NCI-H510A treated with DMSO at 0.1 percent for 48 hours (cell line): ENCODE measurements at regions not wholly inside any gene's neighbourhood (a gene's known extent, or its start where the extent isn't known, plus 50 kb on each side); places are given as distances from the start of the nearest gene placed in this dataset.
A peak's percentile ranks its signal among the peaks of the same experiment; 100 is the strongest.
"Not testable (repeated sequence)": the region's sequence is repeated elsewhere in the genome, so short reads cannot be mapped to it uniquely, and the experiment has no call there.

Source experiments
- DNase-seq: peaks from one replicate; lab custom pipeline; 2025; lab: John Stamatoyannopoulos, UW

DNA sequence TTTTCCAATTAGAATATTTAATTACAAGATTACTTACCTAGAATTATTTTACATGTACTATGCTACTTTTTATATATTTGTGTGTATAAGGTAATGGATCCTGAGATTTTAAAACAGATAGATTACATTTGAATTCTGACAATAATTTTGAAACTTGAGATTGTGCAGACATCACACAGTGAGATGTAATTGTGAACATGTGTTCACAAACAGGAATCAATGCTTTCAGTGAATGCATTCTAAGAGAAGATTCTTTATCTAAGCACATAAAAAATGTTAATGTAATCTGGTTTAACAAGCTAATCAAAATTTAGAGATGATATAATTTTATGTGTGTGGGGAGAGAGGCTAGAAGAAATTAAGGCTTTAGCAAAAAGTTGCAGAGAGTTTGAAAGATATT, 1925.5 kb downstream of the ARAP2 start:
- DNase-seq, result no peak

DNA sequence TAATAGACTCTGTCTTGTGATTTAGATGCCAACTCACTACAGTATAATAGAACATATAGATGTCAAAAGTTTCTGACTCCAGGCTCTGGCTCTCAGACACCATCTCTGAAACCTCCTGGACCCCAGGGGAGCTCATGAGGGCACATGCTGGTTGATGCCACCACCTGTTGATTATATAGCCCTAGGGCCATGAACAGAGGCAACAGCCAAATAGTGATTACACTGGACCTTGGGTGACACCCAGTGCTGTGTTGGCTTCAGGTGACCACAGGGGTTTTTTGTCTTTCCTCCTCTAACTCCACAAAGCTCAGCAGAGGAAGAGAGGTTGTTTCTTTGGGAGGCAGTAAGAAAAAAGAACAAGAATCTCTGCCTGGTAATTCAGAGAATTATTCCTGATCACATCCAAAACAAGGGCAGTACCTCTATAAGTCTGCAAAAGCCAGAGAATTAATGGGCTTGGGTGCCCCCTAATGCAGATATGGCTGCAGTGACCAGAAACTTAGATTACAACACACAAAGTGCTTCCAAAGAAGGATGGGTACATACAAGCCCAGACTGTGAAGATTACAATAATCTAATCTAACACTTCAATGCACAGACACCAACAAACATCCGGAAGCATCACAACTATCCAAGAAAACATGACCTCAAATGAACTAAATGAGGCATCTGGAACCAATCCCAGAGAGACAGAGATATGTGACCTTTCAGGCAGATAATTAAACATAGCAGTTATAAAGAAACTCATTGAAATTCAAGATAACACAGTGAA, 1920.6 kb downstream of the ARAP2 start:
- no peak for DNase-seq

DNA sequence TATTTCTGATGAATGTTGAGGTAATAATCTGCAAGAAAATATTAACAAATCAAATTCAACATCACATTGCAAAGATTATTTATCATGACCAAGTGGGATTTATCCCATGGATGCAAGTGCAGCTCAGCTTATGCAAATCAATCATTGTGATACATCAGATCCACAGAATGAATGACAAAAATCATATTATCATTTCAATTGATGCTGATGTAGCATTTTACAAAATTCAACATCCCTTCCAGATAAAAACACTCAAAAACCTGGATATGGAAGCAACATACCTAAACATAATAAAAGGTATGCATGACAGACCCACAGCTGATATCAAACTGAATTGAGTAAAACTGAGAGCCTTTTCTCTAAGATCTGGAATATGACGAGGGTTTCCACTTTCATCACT, 1915.4 kb downstream of the ARAP2 start:
- no peak for DNase-seq

DNA sequence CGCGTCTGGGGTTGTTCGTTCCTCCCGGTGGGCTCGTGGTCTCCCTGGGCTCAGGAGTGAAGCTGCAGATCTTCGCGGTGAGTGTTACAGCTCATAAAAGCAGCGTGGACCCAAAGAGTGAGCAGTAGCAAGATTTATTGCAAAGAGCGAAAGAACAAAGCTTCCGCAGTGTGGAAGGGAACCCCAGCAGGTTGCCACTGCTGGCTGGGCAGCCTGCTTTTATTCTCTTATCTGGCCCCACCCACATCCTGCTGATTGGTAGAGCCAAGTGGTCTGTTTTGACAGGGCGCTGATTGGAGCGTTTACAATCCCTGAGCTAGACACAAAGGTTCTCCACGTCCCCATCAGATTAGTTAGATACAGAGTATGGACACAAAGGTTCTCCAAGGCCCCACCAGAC, 1909.2 kb downstream of the ARAP2 start:
- not testable (repeated sequence) for DNase-seq

DNA sequence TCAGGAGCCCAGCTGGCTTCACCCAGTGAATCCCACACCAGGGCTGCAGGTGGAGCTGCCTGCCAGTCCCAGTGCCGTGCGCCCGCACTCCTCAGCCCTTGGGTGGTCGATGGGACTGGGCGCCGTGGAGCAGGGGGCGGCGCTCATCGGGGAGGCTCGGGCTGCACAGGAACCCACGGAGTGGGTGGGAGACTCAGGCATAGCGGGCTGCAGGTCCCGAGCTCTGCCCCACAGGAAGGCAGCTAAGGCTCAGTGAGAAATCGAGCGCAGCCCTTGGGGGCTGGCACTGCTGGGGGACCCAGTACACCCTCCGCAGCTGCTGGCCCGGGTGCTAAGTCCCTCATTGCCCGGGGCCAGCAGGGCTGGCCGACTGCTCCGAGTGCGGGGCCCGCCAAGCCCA, 1908.8 kb downstream of the ARAP2 start:
- not testable (repeated sequence) for DNase-seq

DNA sequence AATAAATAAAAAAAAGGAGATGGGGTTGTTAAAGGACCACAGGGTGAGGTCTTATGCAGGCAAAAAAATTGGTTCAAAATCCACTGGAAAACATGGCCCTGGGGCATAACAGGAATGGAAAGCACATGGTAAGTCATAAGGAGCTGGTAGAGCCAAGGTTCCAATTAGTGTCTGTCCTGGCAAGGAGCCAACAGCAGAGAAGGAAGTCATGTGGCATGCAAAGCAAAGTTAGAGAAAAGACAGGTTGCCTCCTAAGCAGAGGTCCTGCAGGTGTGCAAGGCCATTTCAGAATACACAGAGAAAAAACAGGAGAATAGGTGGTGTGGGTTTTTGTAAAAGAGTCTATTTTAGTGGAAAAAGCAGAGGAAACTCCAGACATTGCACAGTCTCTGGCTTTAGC, 1881.7 kb downstream of the ARAP2 start:
- no peak for DNase-seq

DNA sequence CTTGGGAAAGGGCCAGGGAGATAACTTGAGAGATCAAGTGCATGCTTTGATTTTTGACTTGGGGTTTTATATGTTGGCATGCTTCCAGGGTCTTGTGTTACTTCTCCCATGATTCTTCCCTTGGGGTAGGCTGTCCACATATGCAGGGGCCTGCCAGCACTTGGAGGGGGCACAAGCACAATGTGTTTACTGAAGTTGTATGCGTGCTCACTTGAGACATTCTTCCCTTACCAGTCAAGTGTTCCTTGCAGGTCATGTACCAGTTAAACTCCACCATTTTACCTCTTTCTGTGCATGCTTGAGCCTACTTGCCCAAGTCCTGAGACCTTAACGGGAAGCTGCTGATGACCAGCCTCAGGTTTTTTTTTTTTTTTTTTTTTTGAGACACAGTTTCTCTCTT, 1880.5 kb downstream of the ARAP2 start:
- no peak for DNase-seq

DNA sequence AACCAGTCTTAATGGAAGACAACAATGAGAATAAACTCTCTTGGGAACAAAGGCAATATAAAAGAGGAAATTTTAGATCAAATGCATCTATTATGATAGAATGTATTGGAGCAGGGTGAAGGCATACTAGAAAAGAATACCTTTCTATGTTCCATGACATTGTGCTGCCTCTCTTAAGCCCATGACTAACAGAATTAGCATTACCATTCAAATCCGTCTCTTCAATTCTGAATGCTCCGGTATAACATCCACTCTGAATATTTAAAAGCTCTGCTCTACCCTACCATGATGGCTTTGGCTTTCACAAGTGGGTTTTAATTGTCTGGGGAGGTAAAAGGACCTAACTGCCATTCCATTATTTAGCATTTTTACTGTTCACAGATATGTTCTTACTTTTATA, 1878.4 kb downstream of the ARAP2 start:
- DNase-seq, result no peak

DNA sequence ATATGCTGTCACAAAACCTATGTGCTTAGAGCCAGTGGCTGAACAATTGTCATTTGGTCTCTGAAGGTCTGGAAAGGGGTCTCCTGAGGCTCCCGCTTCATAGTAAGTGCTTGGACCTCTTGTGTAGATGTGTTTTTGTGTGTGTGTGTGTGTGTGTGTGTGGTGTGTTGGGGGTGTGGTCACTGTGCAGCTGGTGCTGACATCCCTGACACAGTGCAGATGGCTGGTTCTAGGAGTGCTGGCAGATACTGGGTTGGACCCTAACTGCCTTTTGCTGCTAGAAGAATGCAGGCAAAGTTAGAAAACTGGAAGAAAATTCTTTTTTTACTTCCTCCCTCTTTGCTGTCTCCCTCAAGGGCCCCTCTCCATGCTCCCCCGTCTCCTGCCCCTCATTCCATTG, 1872.6 kb downstream of the ARAP2 start:
- no peak for DNase-seq

DNA sequence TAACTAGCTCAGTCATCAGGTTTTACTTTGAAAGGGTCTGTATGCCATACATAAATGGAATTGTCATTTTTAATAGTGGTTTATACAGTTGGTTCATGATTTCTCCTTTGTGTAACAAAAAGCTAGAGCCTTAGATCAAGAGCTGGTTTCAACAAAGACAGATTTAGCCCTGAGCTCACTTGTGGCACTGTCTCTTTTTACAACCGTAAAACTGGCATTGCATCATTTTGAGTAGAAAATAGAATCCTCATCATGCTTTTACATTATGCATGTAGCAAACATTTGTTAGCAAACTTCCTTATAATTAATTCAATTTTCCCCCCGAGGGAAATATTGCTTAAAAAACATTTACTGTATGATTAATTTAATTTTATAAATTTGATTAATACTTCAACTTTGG, 1871.5 kb downstream of the ARAP2 start:
- no peak for DNase-seq

DNA sequence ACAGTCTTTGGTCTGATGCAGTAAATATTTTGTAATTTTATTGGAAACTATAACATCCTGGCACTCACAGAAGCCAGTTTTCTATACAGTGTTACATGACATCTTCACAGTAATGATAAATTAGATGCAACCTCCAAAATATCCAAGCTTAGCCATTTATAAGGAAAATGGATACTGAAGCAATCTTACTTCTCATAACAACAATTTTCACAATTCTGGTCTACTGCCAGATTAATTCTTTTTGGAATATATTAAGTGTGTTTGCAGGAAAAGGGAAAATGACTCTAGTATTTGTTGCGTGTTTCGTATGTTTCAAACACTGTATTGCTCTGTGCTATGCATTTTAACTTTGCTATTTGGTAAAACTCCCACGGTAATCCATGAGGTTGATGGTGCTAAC, 1870.9 kb downstream of the ARAP2 start:
- DNase-seq, result no peak

DNA sequence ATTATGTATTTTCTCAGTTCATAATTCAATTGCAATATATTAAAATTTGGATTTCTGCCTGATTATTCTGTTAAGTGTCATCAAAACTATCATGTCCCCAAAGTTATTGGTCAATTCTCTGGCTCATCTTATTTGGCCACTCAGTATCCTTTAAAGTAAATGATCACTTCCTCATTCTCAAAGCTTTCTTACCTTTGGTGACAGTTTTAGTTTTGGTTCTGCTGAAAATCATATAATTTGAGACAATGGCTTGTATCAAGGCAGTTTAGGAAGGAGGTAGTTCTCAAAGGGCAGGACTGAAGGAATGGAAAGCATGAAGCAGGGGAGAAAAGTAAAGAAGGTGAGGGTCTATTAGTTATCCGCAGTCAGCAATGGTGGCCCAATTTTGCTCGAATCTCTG, 1832.1 kb downstream of the ARAP2 start:
- DNase-seq, result no peak

DNA sequence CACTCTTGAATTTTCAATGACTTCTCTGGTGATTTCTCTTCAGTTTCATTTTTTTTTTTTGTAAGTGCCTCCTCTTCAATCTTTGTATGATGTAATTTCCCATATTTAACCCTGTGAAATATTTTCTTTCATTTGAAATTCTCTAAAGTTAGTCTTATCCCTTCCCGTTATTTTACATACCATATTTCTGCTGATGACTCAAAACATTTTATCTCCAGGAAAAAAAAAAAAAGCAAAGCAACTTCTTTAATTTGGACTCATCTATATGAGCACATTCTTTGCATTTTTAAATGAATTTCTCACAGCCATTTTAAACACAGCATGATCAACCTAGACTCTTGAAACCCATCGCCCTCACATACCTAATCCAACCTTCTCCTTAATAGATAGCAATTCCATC, 1831.4 kb downstream of the ARAP2 start:
- DNase-seq, result no peak

DNA sequence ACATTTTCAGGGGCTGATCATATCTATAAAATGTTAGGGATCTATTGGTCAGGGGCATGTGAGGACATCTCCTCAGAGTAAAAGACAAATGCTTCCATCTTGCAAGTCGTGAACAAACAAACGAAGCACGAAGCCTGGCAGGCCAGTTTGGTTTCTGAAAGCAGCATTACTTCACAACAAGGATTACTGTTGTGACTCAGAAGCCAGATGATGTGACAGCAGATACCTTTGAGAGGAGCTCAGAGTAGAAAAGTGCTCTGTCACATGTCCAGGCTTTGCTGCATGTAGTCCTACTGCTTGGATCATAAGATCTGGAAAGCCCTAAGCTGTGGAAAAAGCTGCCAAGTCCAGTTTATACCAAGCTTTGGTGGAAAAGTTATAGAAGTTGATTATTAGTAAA, 1827.2 kb downstream of the ARAP2 start:
- no peak for DNase-seq

DNA sequence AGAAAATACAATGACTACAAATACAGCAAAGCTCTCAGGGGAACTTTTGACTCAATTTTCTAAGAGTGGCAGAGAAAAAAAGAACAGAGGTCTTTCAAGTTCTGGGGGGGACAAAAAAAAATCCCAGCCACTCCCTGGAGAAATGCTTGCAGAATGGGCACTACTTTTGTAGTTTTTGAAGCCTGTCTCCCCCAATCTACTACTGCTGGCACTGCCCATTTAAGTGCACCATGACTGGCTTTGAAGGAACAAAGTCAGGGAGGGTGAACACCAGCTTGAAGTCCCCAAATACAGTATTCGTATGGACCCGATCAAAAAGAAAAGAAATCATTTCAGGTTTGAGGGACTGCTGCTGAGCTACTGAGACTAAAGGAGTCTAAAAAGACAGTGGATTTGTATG, 1824.4 kb downstream of the ARAP2 start:
- DNase-seq, result no peak

DNA sequence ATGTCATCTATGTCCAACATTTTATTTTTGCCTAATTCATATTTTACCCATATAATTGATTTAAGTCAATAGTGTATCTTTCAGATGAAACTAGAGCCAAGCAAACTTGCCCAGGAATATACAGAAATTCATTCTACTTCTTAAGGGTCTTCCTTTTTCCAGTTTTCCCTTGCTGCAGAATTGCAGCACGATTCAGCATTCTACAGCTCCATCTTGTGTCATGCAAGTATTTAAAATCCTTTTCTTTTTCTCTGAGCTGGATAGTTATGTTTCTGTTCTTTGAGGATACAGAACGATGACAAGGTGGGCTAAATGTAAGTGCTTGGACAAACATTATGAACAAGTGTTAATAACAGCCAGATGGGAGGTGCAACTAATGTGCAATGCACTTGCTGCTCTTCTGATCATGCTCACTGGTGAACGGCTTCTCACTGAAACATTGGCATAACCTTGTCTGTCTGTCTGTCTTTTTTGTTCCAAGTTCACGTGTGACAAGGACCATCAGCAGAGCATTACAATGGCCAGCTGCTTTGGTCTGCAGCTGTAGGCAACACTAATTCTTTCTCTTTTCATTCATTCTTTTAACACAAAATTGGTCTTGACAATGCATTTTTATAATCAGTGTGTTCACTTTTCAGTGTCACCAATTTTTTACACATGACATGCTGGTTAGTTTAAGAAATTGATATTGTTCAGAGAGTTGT, 1821.7 kb downstream of the ARAP2 start:
- peak; percentile 17 for DNase-seq

DNA sequence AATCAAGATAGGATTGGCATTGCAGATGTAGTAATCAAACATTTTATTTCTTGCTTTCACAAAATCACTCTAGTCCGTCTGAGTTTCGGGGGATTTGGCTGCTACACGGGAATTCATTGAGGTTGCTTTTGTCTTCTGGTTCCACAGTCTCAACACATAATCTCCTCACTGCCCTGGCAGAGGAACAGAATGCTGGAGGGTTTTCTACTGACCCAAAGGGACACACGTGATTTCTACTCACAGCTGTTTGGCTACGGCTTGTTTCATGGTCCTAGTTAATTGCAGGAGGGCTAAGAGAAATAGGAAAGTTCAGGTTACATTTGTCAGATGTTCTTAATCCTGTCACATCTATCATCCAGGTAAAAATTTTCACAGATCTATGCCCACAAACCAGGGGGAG, 1811.6 kb downstream of the ARAP2 start:
- DNase-seq, result no peak

DNA sequence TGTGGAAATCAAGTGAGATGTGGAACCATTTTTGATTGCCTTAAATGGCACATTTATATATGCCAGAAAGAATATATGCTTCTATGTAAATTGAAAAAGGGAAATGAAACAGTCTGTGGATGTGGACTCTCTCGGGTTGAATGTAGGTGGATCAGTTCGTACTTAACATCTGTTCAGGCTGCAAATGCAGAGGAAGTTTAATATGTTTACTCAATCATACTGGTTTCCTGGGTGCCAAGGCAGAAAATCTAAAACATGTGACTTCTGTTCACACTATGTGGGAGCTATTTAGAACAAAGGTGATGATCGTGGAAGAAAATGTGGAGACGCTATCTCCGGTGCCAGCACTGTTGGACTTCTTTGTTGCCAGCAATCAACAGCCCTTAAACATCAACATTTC, 1809.9 kb downstream of the ARAP2 start:
- not testable (repeated sequence) for DNase-seq

DNA sequence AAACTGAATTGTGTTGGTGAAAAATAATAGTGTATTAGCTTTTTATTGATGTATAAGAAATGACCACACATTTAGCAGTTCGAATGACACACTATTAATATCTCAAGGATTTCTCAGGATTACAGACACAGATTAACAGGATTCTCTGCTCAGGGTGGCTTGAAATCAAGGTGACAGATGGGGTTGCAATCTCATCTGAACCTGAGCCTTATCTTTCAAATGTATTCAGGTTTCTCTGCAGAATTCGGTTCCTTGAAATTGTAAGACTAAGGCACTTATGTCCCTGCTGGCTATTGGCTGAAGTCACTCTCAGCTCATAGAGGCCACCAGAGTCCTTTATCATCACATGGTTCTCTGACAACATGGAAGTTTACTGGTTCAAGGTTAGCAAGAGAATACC, 1780.1 kb downstream of the ARAP2 start:
- no peak for DNase-seq

DNA sequence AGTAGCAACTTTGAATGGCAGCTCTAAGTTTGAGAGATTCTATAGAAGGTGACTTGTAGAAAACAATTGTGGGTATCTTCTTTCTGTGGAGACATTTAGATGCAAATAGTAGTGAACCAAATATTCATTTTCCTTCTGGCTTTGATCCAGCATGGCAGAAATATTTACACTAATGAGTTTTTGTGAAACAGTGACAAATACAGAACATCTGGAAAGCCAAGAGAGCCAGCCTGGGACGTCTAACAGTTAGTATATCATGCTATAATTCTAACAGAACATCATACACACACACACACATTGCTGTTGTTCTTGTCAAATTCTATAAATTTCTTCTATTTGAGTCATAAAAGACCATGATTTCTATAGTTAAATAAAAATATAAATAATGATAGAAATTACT, 1777.9 kb downstream of the ARAP2 start:
- DNase-seq, result no peak

DNA sequence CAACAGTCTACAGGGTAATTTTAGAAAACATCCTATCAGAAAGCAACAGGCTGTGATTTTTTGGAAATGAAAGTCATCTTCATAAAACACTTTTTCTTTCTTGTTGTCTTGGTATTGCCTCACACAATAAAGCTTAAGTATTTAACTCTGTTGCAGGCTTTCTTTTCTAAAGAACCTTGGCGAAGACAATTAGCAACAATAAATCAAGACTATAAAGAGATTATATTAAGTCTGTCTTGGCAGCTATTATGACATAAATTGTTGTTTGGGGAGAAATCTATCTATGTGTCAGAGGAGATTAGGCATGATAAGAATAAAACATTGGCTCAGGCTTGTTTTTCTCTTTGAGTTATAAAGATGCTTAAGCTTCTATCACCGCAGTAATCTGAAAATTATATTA, 1774.8 kb downstream of the ARAP2 start:
- DNase-seq, result no peak

DNA sequence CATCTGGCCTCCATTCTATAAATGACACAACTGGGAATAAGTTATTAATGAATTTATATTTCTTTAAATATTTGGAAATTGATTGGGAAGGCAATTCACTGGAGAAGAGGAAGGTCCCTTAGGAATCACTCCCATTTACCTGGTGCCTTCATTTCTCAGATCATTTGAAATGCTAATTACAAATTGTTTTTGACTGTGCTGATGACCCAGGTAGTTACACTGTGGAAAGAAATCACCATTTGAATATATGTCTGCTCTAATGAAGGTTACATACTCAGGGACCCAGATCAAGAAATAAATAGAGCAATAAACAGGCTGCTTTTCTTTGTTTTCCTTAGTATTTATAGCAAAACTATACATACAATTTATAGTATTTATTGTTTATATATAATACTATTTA, 1759.1 kb downstream of the ARAP2 start:
- no peak for DNase-seq

DNA sequence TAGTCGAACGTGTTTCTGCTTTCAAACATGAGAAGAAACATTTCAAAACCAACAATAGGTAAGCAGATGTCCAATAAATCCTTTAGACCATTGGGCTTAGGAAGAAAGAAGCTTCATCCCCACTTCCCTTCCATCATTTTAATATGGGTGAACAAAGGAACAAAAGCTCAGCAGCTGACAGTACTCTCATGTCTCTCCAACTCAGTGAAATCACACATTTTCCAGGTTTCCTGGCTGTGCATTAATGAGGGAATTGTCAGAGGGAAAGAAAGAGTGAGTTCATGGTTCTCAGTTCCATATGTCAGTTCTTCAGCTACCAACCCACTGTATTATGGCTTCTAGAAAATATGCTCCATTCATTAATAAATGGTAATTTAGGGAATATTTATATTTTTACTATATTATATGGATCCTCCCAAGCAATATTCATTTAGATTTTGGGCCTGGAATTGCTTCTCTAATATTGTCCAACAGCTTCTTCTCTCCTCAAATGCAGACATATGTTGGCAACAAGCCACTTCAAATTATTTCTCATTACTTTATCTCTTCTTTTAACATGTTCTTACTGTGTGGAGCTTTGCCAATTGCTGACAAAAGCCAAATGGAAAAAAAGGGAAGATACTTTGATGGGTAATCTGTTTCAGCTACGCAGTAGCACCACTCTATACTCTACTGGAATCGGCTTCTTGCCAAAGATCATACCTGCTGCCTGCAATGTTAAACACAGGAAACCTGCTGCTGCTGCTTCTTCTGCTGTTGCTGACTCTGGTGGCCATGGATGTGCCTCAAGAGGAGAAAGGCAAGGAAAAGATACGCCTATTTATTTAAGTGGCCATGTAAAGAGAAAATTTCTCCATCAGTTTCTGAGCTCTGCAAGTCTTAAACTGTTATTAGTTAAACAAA, 1757.6 kb downstream of the ARAP2 start:
- no peak for DNase-seq
